Immature natural killer cell (primary cell): ENCODE measurements at regions not wholly inside any gene's neighbourhood (a gene's known extent, or its start where the extent isn't known, plus 50 kb on each side); places are given as distances from the start of the nearest gene placed in this dataset.

ENCODE experiments used
- DNase-seq, 3 donors: peaks; one replicate each; pipeline ENCODE4 v3.0.0; 2022; ENCODE audit warnings: mixed read lengths in 1 of 3
- H3K27ac Mint-ChIP-seq, 6 donors: one replicate each; pipeline ENCODE4 v1.8.0; 2020; ENCODE audit warnings: mixed read lengths in 6 of 6, mild to moderate bottlenecking in 5 of 6, inconsistent platforms in 4 of 6, moderate library complexity in 3 of 6
- H3K27me3 Mint-ChIP-seq, 3 donors: one replicate each; pipeline ENCODE4 v1.8.0; 2020 to 2021; ENCODE audit warnings: low read depth in 3 of 3, mild to moderate bottlenecking in 3 of 3, mixed read lengths in 3 of 3, moderate library complexity in 3 of 3, inconsistent platforms in 1 of 3
- H3K36me3 Mint-ChIP-seq, 3 donors: one replicate each; pipeline ENCODE4 v1.8.0; 2020; ENCODE audit warnings: mixed read lengths in 3 of 3, inconsistent platforms in 2 of 3, mild to moderate bottlenecking in 2 of 3
- H3K4me1 Mint-ChIP-seq, 2 donors: one replicate each; pipeline ENCODE4 v1.8.0; 2020; ENCODE audit warnings: inconsistent platforms in 2 of 2, mild to moderate bottlenecking in 2 of 2, mixed read lengths in 2 of 2, moderate library complexity in 1 of 2
- H3K4me3 Mint-ChIP-seq, 5 donors: one replicate each; pipeline ENCODE4 v1.8.0; 2020; ENCODE audit warnings: mild to moderate bottlenecking in 5 of 5, mixed read lengths in 5 of 5, inconsistent platforms in 3 of 5, moderate library complexity in 3 of 5
- H3K9me3 Mint-ChIP-seq, 6 donors: one replicate each; pipeline ENCODE4 v1.8.0; 2020; ENCODE audit warnings: mild to moderate bottlenecking in 6 of 6, mixed read lengths in 6 of 6, inconsistent platforms in 4 of 6, moderate library complexity in 3 of 6

DNA sequence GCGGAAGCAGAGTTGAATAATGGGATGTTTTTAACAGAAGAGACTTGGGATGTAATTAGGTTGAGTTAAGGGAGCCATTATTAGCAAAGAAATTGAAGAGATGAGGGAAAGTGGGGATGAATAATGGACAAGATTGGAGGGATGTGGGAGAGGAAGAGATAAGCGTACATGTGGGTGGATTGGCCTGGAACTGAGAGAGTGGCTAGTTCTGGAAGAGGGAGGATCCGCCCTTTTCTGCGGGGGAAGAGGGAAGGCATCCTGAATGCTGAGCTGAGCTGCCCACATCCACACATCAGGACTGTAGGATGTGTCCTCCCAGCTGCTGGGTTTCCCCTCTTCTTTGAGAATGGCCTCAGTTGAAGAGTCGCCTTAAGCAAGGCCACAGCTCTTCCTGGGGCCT, 68.3 kb upstream of the CADM1 start:
- Mint-ChIP-seq H3K27me3 (peaks cover 0 to 12% (median 9%) of the 10 kb centered on the region in 3 donors), H3K4me1 (no peaks in the 10 kb centered on the region), H3K9me3 (peaks cover 0 to 3% (median 0%) of the 10 kb centered on the region in 6 donors), H3K27ac (no peak overlapping the region), H3K36me3 (no peaks in the 10 kb centered on the region), H3K4me3 (no peak overlapping the region)
- DNase-seq: no peak

DNA sequence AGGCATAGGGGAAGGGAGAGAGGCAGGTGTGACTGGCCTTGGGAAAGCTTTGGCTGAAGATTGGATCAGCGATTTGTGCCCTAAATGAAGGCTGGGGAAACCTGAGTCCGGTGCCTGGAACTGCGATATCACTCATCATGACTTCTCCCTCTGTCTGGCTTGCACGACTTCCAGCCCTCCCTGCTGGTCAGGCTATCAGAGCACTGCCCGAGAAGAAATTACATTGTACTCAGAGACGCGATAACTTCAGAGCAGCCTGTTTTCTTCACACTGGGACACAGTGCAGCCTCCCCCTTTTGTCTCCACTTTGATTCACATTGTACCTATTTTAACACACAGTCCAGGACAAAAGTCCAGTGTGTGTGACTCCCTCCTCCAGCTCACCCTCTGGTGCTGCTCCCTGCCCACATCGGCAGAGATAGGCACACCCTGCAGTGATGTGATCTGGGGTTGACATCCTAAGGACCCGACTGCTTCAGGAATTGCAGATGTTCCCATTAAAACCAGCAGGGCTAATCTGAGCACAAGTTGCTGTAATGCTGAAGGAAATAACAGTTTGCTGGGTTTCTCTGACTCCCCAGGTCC, 62.1 kb upstream of the CADM1 start:
- Mint-ChIP-seq H3K27me3 (peaks cover 0 to 7% (median 1%) of the 10 kb centered on the region in 3 donors), H3K9me3 (peaks cover 0 to 10% (median 0%) of the 10 kb centered on the region in 6 donors)

DNA sequence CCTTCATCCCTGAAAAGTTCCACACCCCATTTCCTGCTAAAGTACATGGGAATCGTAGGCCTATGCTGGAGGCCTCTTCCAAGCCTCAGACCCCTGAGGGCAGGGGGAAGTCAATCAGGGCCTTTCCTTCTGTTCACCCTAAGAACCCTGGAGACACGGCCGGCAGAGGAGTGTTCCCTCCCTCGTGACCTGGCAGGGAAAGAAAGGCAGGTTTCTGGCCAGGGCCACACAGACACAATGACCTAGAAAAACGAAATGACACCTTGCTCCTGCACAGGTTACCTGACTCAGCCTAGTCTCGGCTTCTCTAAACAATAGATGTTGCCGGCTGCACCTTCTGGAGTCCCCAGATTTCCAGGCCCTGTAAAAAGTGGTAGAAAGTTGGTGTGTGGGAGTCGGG, 60.6 kb upstream of the CADM1 start:
- Mint-ChIP-seq H3K27ac (no peak overlapping the region), H3K4me1 (no peaks in the 10 kb centered on the region), H3K27me3 (peaks cover 0 to 2% (median 1%) of the 10 kb centered on the region in 3 donors), H3K9me3 (peaks cover 0 to 10% (median 0%) of the 10 kb centered on the region in 6 donors), H3K36me3 (no peaks in the 10 kb centered on the region), H3K4me3 (no peak overlapping the region)
- DNase-seq: no peak

More for the DNA sequence above, 62.1 kb upstream of the CADM1 start:
- Mint-ChIP-seq H3K27ac (no peak overlapping the region), H3K4me1 (no peaks in the 10 kb centered on the region), H3K36me3 (no peaks in the 10 kb centered on the region), H3K4me3 (no peak overlapping the region)
- DNase-seq: no peak

DNA sequence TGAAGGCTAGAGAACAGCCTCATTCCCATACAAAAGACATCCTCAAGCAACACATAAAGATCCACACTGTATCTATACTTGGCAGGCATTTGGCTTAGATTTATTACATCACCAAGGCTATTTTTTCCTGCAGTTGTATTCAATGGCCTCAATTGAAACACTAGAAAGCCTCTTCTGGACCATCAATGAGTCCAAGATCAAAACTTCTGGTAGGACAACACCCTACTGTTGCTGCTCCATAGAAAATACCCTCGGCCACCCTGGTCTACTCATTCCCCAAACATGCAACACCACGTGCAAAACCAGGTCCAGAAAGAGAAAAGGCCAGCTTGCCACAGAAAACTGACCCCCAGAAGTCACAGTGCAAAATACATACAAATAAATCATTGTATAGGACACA, 56.9 kb upstream of the CADM1 start:
- Mint-ChIP-seq H3K27me3 (peaks cover 0 to 1% (median 1%) of the 10 kb centered on the region in 3 donors), H3K27ac (no peak overlapping the region), H3K4me1 (no peaks in the 10 kb centered on the region), H3K9me3 (peaks cover 0 to 10% (median 0%) of the 10 kb centered on the region in 6 donors), H3K36me3 (no peaks in the 10 kb centered on the region), H3K4me3 (no peak overlapping the region)
- no peak for DNase-seq

DNA sequence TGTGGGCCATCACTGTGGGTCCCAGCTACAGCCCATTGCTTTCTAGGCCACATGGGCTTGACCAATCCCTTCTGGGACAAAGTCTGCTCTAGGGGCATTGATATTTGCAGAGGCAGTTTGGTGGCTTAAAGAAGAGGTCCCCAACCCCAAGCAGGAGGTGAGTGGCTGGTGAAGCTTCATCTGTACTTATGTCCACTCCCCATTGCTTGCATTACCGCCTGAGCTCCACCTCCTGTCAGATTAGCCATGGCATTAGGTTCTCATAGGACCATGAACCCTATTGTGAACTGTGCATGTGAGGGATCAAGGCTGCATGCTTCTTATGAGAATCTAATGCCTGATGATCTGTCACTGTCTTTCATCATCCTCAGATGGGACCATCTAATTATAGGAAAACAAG, 54.4 kb upstream of the CADM1 start:
- H3K27ac Mint-ChIP-seq: no peak overlapping the region
- H3K4me3 Mint-ChIP-seq: no peak overlapping the region
- no peak for DNase-seq
- peaks cover 0 to 1% (median 0%) of the 10 kb centered on the region in 3 donors for H3K27me3 Mint-ChIP-seq
- no peaks in the 10 kb centered on the region for H3K36me3 Mint-ChIP-seq
- H3K9me3 Mint-ChIP-seq: peaks cover 0 to 10% (median 0%) of the 10 kb centered on the region in 6 donors
- no peaks in the 10 kb centered on the region for H3K4me1 Mint-ChIP-seq

DNA sequence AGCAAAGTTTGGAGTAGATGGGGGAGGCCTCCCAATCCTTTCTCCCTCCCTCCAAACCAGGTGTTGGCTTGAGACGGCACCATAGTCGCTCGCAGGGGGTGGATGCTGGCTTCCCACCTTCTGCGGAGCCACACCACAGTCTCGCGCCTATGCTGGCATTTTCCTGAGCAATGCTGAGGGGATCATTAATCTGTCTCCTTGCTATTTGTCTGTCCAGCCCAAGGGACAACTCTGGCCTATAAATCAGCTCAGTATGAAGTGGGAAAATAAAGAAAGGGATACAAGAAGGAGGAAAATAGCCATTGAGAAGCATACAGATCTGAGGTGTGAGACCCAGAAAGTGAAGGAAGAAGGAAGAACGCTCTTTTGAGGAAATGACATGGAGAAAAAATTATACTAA, 53.5 kb upstream of the CADM1 start:
- Mint-ChIP-seq H3K4me1 (no peaks in the 10 kb centered on the region), H3K4me3 (no peak overlapping the region)

DNA sequence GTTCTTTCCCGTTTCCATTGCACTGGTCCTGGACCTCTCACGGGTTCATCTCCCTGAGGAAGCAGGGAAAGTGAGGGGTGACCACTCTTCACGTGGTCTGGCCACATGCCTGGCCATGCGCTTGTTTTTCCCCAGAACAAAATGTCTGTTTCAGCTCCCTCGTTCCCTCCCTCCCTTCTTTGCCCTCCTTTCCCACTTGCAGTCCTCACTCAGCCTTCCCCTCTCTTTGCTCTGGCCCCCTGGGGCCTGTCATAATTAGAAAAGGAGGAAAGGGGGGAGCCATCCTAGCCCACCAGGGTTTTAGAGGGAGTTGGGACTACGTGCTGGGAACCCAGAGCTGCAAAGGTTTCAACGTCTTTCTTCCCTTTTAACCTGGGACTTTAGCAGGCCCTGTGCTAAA, 52.8 kb upstream of the CADM1 start:
- no peak for DNase-seq
- Mint-ChIP-seq H3K4me3 (no peak overlapping the region), H3K27me3 (peaks cover 0 to 2% (median 1%) of the 10 kb centered on the region in 3 donors), H3K27ac (no peak overlapping the region), H3K9me3 (peaks cover 0 to 6% (median 0%) of the 10 kb centered on the region in 6 donors), H3K4me1 (no peaks in the 10 kb centered on the region), H3K36me3 (no peaks in the 10 kb centered on the region)

More for the DNA sequence above, 53.5 kb upstream of the CADM1 start:
- peaks cover 0 to 10% (median 0%) of the 10 kb centered on the region in 6 donors for H3K9me3 Mint-ChIP-seq
- no peak for DNase-seq
- no peak overlapping the region for H3K27ac Mint-ChIP-seq
- H3K27me3 Mint-ChIP-seq: peaks cover 0 to 2% (median 1%) of the 10 kb centered on the region in 3 donors
- no peaks in the 10 kb centered on the region for H3K36me3 Mint-ChIP-seq

DNA sequence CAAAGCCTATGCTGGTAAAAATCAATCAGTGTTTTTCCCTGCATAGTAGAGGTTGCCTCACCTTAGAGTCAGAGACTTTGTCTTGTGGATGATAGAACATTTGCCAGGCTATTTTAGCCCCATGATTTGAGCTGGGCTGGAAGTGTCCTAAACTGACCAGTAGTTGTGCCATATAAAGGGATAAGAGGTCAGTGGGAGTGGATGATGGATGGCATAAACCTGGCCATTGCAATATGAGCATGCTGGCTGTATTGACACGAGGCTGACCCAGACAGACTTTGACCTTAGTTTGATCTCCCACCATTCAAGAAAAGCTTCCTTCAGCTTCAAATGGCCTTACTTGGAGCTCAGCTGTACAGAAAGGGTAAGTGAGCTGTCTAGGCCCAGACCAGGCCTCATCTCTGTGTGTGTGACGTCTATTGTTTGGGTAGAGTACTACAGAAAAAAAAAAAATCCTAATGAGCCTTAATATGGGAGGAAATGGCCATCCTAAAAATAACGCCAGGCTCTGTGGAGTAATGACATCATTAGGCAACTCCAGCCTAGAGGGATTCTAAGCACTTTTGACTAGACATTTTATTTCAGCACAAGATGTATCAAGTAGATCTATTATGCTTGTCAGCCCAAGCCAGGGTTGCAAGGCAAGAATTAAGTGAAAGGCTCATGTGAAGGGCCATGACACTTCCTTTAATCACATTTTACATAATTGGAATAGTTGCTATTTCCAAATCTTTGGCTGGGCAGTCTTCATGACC, 51.3 kb upstream of the CADM1 start:
- peaks cover 0 to 2% (median 0%) of the 10 kb centered on the region in 6 donors for H3K9me3 Mint-ChIP-seq
- no peak for DNase-seq
- H3K4me1 Mint-ChIP-seq: no peaks in the 10 kb centered on the region
- no peak overlapping the region for H3K27ac Mint-ChIP-seq
- H3K4me3 Mint-ChIP-seq: no peak overlapping the region
- H3K27me3 Mint-ChIP-seq: peaks cover 1 to 3% (median 2%) of the 10 kb centered on the region in 3 donors
- H3K36me3 Mint-ChIP-seq: no peaks in the 10 kb centered on the region
